Astrocyte (in vitro differentiated cells and primary cell): ENCODE measurements at regions not wholly inside any gene's neighbourhood (a gene's known extent, or its start where the extent isn't known, plus 50 kb on each side); places are given as distances from the start of the nearest gene placed in this dataset.

Experiments used
- DNase-seq: peaks from one replicate; pipeline ENCODE4 v3.0.0-alpha.2; 2010; ENCODE audit warnings: low read depth
- FAIRE-seq: peaks from 2 replicates; lab custom pipeline; 2011; peaks lifted over from hg19 to GRCh38; lab: Jason Lieb, UNC
- H2AFZ ChIP-seq: 2 replicates; pipeline ENCODE4 v1.6.0; 2012; ENCODE audit warnings: low read depth, low read length, inconsistent platforms
- H3K27ac ChIP-seq: 2 replicates; pipeline ENCODE4 v1.5.1; 2011; ENCODE audit warnings: low read depth, low read length, inconsistent platforms
- H3K27me3 ChIP-seq: 2 replicates; pipeline ENCODE4 v1.6.0; 2011; ENCODE audit warnings: low read length, inconsistent platforms; ENCODE audit not compliant: insufficient read depth
- H3K36me3 ChIP-seq: 2 replicates; pipeline ENCODE4 v1.5.1; 2011; ENCODE audit warnings: low read length, inconsistent platforms; ENCODE audit not compliant: insufficient read depth
- H3K4me1 ChIP-seq: 2 replicates; pipeline ENCODE4 v1.5.1; 2011; ENCODE audit warnings: low read length, inconsistent platforms; ENCODE audit not compliant: insufficient read depth
- H3K4me2 ChIP-seq: 2 replicates; pipeline ENCODE4 v1.6.0; 2012; ENCODE audit warnings: low read length, inconsistent platforms
- H3K4me3 ChIP-seq: 2 replicates; pipeline ENCODE4 v1.5.1; 2011; ENCODE audit warnings: low read depth, mild to moderate bottlenecking, low read length, inconsistent platforms; ENCODE audit not compliant: insufficient read depth
- H3K79me2 ChIP-seq: 2 replicates; pipeline ENCODE4 v1.6.0; 2012; ENCODE audit warnings: mild to moderate bottlenecking, low read length, inconsistent platforms; ENCODE audit not compliant: insufficient read depth
- H3K9ac ChIP-seq: 2 replicates; pipeline ENCODE4 v1.6.0; 2012; ENCODE audit warnings: mild to moderate bottlenecking, low read length, inconsistent platforms
- H3K9me3 ChIP-seq: 2 replicates; pipeline ENCODE4 v1.5.1; 2012; ENCODE audit warnings: low read depth, mild to moderate bottlenecking, low read length, inconsistent platforms; ENCODE audit not compliant: insufficient read depth
- H4K20me1 ChIP-seq: 2 replicates; pipeline ENCODE4 v1.6.0; 2012; ENCODE audit warnings: low read length, inconsistent platforms; ENCODE audit not compliant: insufficient read depth
- H3K27ac Mint-ChIP-seq: one replicate; pipeline ENCODE4 v1.8.0; 2021; ENCODE audit warnings: mild to moderate bottlenecking, mixed read lengths; ENCODE audit not compliant: unreplicated experiment
- H3K27me3 Mint-ChIP-seq: one replicate; pipeline ENCODE4 v1.8.0; 2021; ENCODE audit warnings: low read depth, mixed read lengths; ENCODE audit not compliant: unreplicated experiment
- H3K36me3 Mint-ChIP-seq: one replicate; pipeline ENCODE4 v1.8.0; 2021; ENCODE audit warnings: low read depth, mixed read lengths; ENCODE audit not compliant: unreplicated experiment
- H3K4me1 Mint-ChIP-seq: one replicate; pipeline ENCODE4 v1.8.0; 2021; ENCODE audit warnings: low read depth, mixed read lengths; ENCODE audit not compliant: unreplicated experiment
- H3K4me3 Mint-ChIP-seq: one replicate; pipeline ENCODE4 v1.8.0; 2021; ENCODE audit warnings: mild to moderate bottlenecking, moderate library complexity, mixed read lengths; ENCODE audit not compliant: unreplicated experiment
- H3K9me3 Mint-ChIP-seq: one replicate; pipeline ENCODE4 v1.8.0; 2021; ENCODE audit warnings: mild to moderate bottlenecking, mixed read lengths; ENCODE audit not compliant: unreplicated experiment
- EZH2 ChIP-seq: IDR thresholded peaks from 2 replicates; pipeline ENCODE4 v1.6.1; 2012; ENCODE audit warnings: mild to moderate bottlenecking, low read length, inconsistent platforms; ENCODE audit not compliant: insufficient read depth
- TF ChIP-seq, protein P1 (sequence below): IDR thresholded peaks from 2 replicates; pipeline ENCODE4 v1.5.1; 2011; ENCODE audit warnings: low read depth, mild to moderate bottlenecking, inconsistent platforms, low read length, moderate library complexity; ENCODE audit not compliant: insufficient read depth

DNA sequence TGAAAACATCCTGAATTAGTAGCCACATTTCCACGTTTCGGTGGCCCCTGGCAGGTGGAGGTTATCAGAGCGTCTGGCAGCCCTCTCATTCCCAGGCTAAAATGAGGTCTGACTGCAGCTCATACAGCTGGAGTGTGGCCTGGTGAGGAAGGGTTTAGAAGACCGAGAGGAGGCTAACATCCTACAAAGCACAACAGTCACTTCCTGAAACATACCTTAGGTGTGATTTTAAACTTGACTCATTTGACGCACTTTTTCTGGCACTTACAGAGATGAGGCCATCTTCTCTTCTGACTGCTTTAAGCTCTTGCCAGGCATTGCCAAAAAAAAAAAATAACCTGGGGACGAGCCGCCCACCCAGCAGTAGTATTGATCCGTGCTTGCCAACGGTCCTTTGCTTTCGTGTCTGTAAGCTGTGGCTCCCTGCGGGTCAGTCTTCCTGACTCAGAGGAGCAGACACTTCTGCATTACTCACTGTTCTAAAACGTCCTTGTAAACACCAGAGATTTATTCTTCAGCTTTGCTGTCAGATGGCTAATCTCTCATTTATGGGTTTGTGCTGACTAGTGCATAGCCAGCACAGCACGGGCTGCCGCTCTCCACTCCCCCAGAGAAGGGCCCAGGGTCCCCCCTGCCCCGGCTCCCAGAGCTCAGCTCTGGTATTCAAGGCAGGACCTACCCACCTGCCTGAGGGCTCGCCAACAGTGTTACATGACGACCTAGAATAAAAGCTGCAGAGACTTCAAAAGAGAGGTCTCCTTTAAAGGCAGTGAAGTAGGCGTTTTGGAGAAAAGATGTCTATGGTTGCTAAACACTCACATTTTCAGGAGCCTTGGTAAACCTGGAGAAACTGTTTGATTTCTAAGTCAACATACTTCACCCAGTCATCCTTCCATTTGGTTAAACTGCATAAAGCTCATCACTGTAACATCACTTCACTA lies 78.5 kb upstream of the FRMD1 start:
- Mint-ChIP-seq H3K36me3 (no peaks in the 10 kb centered on the region), H3K27me3 (peaks cover 9% of the 10 kb centered on the region), H3K9me3 (no peaks in the 10 kb centered on the region), H3K27ac (peak overlapping the region; percentile 93), H3K4me3 (peak overlapping the region; percentile 61), H3K4me1 (peaks cover 43% of the 10 kb centered on the region)
- Histone ChIP-seq H3K9me3 (no peaks in the 10 kb centered on the region), H4K20me1 (no peaks in the 10 kb centered on the region), H3K27me3 (peaks cover 2% of the 10 kb centered on the region), H3K4me1 (peaks cover 31% of the 10 kb centered on the region), H2AFZ (peak overlapping the region; percentile 60), H3K9ac (peak overlapping the region; percentile 64), H3K4me2 (peak overlapping the region; percentile 77), H3K4me3 (peak overlapping the region; percentile 13), H3K27ac (peak overlapping the region; percentile 77), H3K79me2 (no peaks in the 10 kb centered on the region), H3K36me3 (no peaks in the 10 kb centered on the region)
- DNase-seq: peak; percentile 86
- no peak for TF ChIP-seq EZH2
- TF ChIP-seq, protein P1, sequence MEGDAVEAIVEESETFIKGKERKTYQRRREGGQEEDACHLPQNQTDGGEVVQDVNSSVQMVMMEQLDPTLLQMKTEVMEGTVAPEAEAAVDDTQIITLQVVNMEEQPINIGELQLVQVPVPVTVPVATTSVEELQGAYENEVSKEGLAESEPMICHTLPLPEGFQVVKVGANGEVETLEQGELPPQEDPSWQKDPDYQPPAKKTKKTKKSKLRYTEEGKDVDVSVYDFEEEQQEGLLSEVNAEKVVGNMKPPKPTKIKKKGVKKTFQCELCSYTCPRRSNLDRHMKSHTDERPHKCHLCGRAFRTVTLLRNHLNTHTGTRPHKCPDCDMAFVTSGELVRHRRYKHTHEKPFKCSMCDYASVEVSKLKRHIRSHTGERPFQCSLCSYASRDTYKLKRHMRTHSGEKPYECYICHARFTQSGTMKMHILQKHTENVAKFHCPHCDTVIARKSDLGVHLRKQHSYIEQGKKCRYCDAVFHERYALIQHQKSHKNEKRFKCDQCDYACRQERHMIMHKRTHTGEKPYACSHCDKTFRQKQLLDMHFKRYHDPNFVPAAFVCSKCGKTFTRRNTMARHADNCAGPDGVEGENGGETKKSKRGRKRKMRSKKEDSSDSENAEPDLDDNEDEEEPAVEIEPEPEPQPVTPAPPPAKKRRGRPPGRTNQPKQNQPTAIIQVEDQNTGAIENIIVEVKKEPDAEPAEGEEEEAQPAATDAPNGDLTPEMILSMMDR: no peak
- peak; percentile 97 for FAIRE-seq

DNA sequence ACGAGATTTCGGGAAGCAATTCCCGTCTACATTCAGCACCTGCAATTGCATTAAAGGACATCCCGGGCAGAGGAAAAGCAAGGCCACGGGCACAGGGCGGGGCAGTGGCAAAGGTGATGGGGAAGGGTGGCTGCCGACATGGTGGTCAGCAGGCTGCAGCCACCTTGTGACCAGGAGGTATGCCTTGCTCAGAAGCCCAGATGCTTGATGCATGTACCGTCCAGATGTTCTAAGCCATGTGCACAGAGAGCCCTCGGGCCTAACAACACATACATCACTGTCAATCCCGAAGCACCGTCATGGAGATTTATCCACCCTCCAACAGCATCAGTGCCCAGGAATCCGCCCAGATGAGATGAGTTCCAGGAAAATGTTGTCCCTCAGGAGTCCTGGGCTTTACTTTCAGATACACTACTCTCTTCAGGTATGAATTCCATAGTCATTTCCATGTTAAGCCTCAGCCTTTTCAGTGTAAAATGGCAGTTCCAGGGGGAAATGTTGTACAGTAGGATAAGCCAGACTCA lies 77.8 kb upstream of the FRMD1 start:
- H3K4me2 ChIP-seq: peak overlapping the region; percentile 77
- Mint-ChIP-seq H3K4me3 (no peak overlapping the region), H3K4me1 (peaks cover 43% of the 10 kb centered on the region), H3K27ac (peak overlapping the region; percentile 93), H3K36me3 (no peaks in the 10 kb centered on the region), H3K9me3 (no peaks in the 10 kb centered on the region), H3K27me3 (peaks cover 2% of the 10 kb centered on the region)
- H3K9me3 ChIP-seq: no peaks in the 10 kb centered on the region
- H3K27ac ChIP-seq: peak overlapping the region; percentile 77
- no peaks in the 10 kb centered on the region for H3K79me2 ChIP-seq
- no peaks in the 10 kb centered on the region for H3K36me3 ChIP-seq
- peak overlapping the region; percentile 64 for H3K9ac ChIP-seq
- peak overlapping the region; percentile 60 for H2AFZ ChIP-seq
- FAIRE-seq: peak; percentile 43
- TF ChIP-seq EZH2: no peak
- TF ChIP-seq, protein P1: no peak
- peaks cover 2% of the 10 kb centered on the region for H3K27me3 ChIP-seq
- no peaks in the 10 kb centered on the region for H4K20me1 ChIP-seq
- H3K4me3 ChIP-seq: no peak overlapping the region
- DNase-seq: peak; percentile 16
- H3K4me1 ChIP-seq: peaks cover 31% of the 10 kb centered on the region
